Neural progenitor cell (in vitro differentiated cells): ENCODE measurements at regions not wholly inside any gene's neighbourhood (a gene's known extent, or its start where the extent isn't known, plus 50 kb on each side); places are given as distances from the start of the nearest gene placed in this dataset.
A peak's percentile ranks its signal among the peaks of the same experiment; 100 is the strongest.

Source experiments
- DNase-seq: peaks from one replicate; pipeline ENCODE4 v3.0.0-alpha.2; 2016; ENCODE audit warnings: low spot score
- H2AFZ ChIP-seq: fragments of 200-600 bp; sonication (generic); replicated peaks from 2 replicates; pipeline ENCODE4 v1.6.1; 2016; ENCODE audit warnings: antibody characterized with exemption
- H3F3A ChIP-seq: fragments of 200-600 bp; sonication (generic); 2 replicates; pipeline ENCODE4 v1.6.1; 2016; ENCODE audit warnings: antibody characterized with exemption, low read depth
- H3K27ac ChIP-seq: fragments of 200-600 bp; sonication (generic); 2 replicates; pipeline ENCODE4 v1.5.1; 2016; ENCODE audit warnings: mild to moderate bottlenecking
- H3K27me3 ChIP-seq: fragments of 200-600 bp; sonication (generic); 2 replicates; pipeline ENCODE4 v1.6.1; 2016; ENCODE audit warnings: mild to moderate bottlenecking, moderate library complexity
- H3K36me3 ChIP-seq: fragments of 200-600 bp; sonication (generic); 2 replicates; pipeline ENCODE4 v1.5.1; 2016
- H3K4me1 ChIP-seq: fragments of 200-600 bp; sonication (generic); 2 replicates; pipeline ENCODE4 v1.6.1; 2016; ENCODE audit warnings: mixed run types
- H3K4me2 ChIP-seq: fragments of 200-600 bp; sonication (generic); 2 replicates; pipeline ENCODE4 v1.6.1; 2016
- H3K4me3 ChIP-seq: fragments of 200-600 bp; sonication (generic); 2 replicates; pipeline ENCODE4 v1.5.1; 2016
- H3K79me2 ChIP-seq: fragments of 200-600 bp; sonication (generic); 2 replicates; pipeline ENCODE4 v1.6.1; 2016; ENCODE audit warnings: low read depth
- H3K9ac ChIP-seq: fragments of 200-600 bp; sonication (generic); 2 replicates; pipeline ENCODE4 v1.6.1; 2016
- H3K9me3 ChIP-seq: fragments of 200-600 bp; sonication (generic); 2 replicates; pipeline ENCODE4 v1.5.1; 2016; ENCODE audit warnings: low read depth
- H4K20me1 ChIP-seq: fragments of 200-600 bp; sonication (generic); 2 replicates; pipeline ENCODE4 v1.6.1; 2016; ENCODE audit warnings: low read depth
- H3K27ac Mint-ChIP-seq: 3 replicates; pipeline ENCODE4 v1.8.0; 2021; ENCODE audit warnings: mixed read lengths
- H3K27me3 Mint-ChIP-seq: 2 replicates; pipeline ENCODE4 v1.8.0; 2022; ENCODE audit warnings: low read depth, mild to moderate bottlenecking, inconsistent platforms, moderate library complexity, mixed read lengths; ENCODE audit not compliant: insufficient read depth
- H3K36me3 Mint-ChIP-seq: 3 replicates; pipeline ENCODE4 v1.8.0; 2021; ENCODE audit warnings: mixed read lengths
- H3K4me1 Mint-ChIP-seq: 3 replicates; pipeline ENCODE4 v1.8.0; 2021; ENCODE audit warnings: mixed read lengths
- H3K4me3 Mint-ChIP-seq: 3 replicates; pipeline ENCODE4 v1.8.0; 2021; ENCODE audit warnings: mild to moderate bottlenecking, moderate library complexity, mixed read lengths
- H3K9me3 Mint-ChIP-seq: 3 replicates; pipeline ENCODE4 v1.8.0; 2020; ENCODE audit warnings: mixed read lengths
- CTCF ChIP-seq: fragments of 200-600 bp; sonication (generic); IDR thresholded peaks from 2 replicates; pipeline ENCODE4 v1.5.1; 2017; ENCODE audit warnings: antibody characterized with exemption, mild to moderate bottlenecking
- EZH2 ChIP-seq: fragments of 200-600 bp; sonication (generic); IDR thresholded peaks from 2 replicates; pipeline ENCODE4 v1.6.1; 2017; ENCODE audit warnings: antibody characterized with exemption, mild to moderate bottlenecking, moderate library complexity
- EZH2phosphoT487 ChIP-seq: fragments of 200-600 bp; sonication (generic); IDR thresholded peaks from 2 replicates; pipeline ENCODE4 v1.6.1; 2017; ENCODE audit warnings: antibody characterized with exemption

- H4K20me1 ChIP-seq, result no peaks in the 10 kb centered on the region
- DNase-seq, result no peak
- no peaks in the 10 kb centered on the region for H3K27me3 ChIP-seq
- H3K27ac ChIP-seq, result no peak overlapping the region
- peaks cover 5% of the 10 kb centered on the region for H3F3A ChIP-seq
- TF ChIP-seq EZH2, result no peak
- no peaks in the 10 kb centered on the region for H3K36me3 ChIP-seq
- H3K4me2 ChIP-seq, result no peak overlapping the region
- Mint-ChIP-seq H3K9me3 (peaks cover 6% of the 10 kb centered on the region), H3K4me1 (peaks cover 17% of the 10 kb centered on the region), H3K36me3 (no peaks in the 10 kb centered on the region), H3K27ac (no peak overlapping the region), H3K27me3 (no peaks in the 10 kb centered on the region), H3K4me3 (no peak overlapping the region)
- H3K9ac ChIP-seq, result no peak overlapping the region
- peaks cover 6% of the 10 kb centered on the region for H3K4me1 ChIP-seq
- H3K79me2 ChIP-seq, result no peaks in the 10 kb centered on the region
- H3K9me3 ChIP-seq, result no peaks in the 10 kb centered on the region
- H3K4me3 ChIP-seq, result no peak overlapping the region
- no peak overlapping the region for H2AFZ ChIP-seq
Measured at GRCh38 chr11:130599073-130599654, 150.7 kb downstream of the ADAMTS15 start.

GRCh38 chr11:130600139-130600538 lies 151.7 kb downstream of the ADAMTS15 start:
- no peak for DNase-seq
- Histone ChIP-seq H3K9me3 (no peaks in the 10 kb centered on the region), H3K79me2 (no peaks in the 10 kb centered on the region), H3K36me3 (no peaks in the 10 kb centered on the region), H4K20me1 (no peaks in the 10 kb centered on the region), H3K4me3 (no peak overlapping the region), H3K27ac (no peak overlapping the region), H3K9ac (no peak overlapping the region), H3F3A (peaks cover 5% of the 10 kb centered on the region), H2AFZ (peak overlapping the region; percentile 54), H3K27me3 (no peaks in the 10 kb centered on the region), H3K4me2 (no peak overlapping the region), H3K4me1 (peaks cover 6% of the 10 kb centered on the region)
- H3K36me3 Mint-ChIP-seq, result no peaks in the 10 kb centered on the region
- no peaks in the 10 kb centered on the region for H3K27me3 Mint-ChIP-seq
- H3K4me3 Mint-ChIP-seq, result no peak overlapping the region
- H3K9me3 Mint-ChIP-seq, result peaks cover 6% of the 10 kb centered on the region
- no peak for TF ChIP-seq EZH2
- no peak for TF ChIP-seq EZH2phosphoT487
- TF ChIP-seq CTCF, result no peak
- H3K4me1 Mint-ChIP-seq, result peaks cover 17% of the 10 kb centered on the region
- peak overlapping the region; percentile 76 for H3K27ac Mint-ChIP-seq

GRCh38 chr11:130600616-130601015 lies 152.2 kb downstream of the ADAMTS15 start:
- H3K9me3 Mint-ChIP-seq, result peaks cover 6% of the 10 kb centered on the region
- DNase-seq, result no peak
- H3K4me3 Mint-ChIP-seq, result peak overlapping the region; percentile 39
- Histone ChIP-seq H3K9me3 (no peaks in the 10 kb centered on the region), H3K79me2 (no peaks in the 10 kb centered on the region), H3K36me3 (no peaks in the 10 kb centered on the region), H3K4me2 (no peak overlapping the region), H3K9ac (no peak overlapping the region), H3F3A (peaks cover 5% of the 10 kb centered on the region), H3K27me3 (no peaks in the 10 kb centered on the region), H3K4me1 (peaks cover 6% of the 10 kb centered on the region), H3K27ac (no peak overlapping the region), H4K20me1 (no peaks in the 10 kb centered on the region), H3K4me3 (no peak overlapping the region), H2AFZ (peak overlapping the region; percentile 54)
- TF ChIP-seq CTCF (no peak), EZH2phosphoT487 (no peak), EZH2 (no peak)
- H3K4me1 Mint-ChIP-seq, result peaks cover 17% of the 10 kb centered on the region
- H3K36me3 Mint-ChIP-seq, result no peaks in the 10 kb centered on the region
- H3K27ac Mint-ChIP-seq, result peak overlapping the region; percentile 76
- H3K27me3 Mint-ChIP-seq, result no peaks in the 10 kb centered on the region

GRCh38 chr11:130601141-130601540 lies 152.7 kb downstream of the ADAMTS15 start:
- H3K27ac ChIP-seq, result no peak overlapping the region
- no peak for TF ChIP-seq EZH2phosphoT487
- H3K9ac ChIP-seq, result no peak overlapping the region
- peak overlapping the region; percentile 95 for H3K27ac Mint-ChIP-seq
- H3K79me2 ChIP-seq, result no peaks in the 10 kb centered on the region
- H3K27me3 Mint-ChIP-seq, result no peaks in the 10 kb centered on the region
- no peaks in the 10 kb centered on the region for H3K9me3 ChIP-seq
- H3K4me3 ChIP-seq, result no peak overlapping the region
- no peaks in the 10 kb centered on the region for H3K27me3 ChIP-seq
- H3K4me1 Mint-ChIP-seq, result peaks cover 17% of the 10 kb centered on the region
- peaks cover 5% of the 10 kb centered on the region for H3F3A ChIP-seq
- H3K4me1 ChIP-seq, result peaks cover 6% of the 10 kb centered on the region
- no peak overlapping the region for H2AFZ ChIP-seq
- no peak overlapping the region for H3K4me2 ChIP-seq
- H4K20me1 ChIP-seq, result no peaks in the 10 kb centered on the region
- H3K9me3 Mint-ChIP-seq, result peaks cover 6% of the 10 kb centered on the region
- peak overlapping the region; percentile 69 for H3K4me3 Mint-ChIP-seq
- no peaks in the 10 kb centered on the region for H3K36me3 ChIP-seq
- DNase-seq, result peak; percentile 29
- no peaks in the 10 kb centered on the region for H3K36me3 Mint-ChIP-seq
